Loucy (cell line): ENCODE measurements at regions not wholly inside any gene's neighbourhood (a gene's known extent, or its start where the extent isn't known, plus 50 kb on each side); places are given as distances from the start of the nearest gene placed in this dataset.

Experiments
- CTCF ChIP-seq: fragments of 200-600 bp; sonication (generic); conservative IDR thresholded peaks from 2 replicates; pipeline ENCODE4 v1.5.1; 2014; ENCODE audit warnings: mild to moderate bottlenecking, antibody characterized with exemption, low read length
- EZH2phosphoT487 ChIP-seq: fragments of 200-600 bp; IDR thresholded peaks from 2 replicates; pipeline ENCODE4 v1.6.1; 2018; ENCODE audit warnings: antibody characterized with exemption, mild to moderate bottlenecking, moderate library complexity, borderline replicate concordance

GRCh38 chr10:128816726-128817125, 650.3 kb upstream of the MGMT start:
- TF ChIP-seq CTCF (no peak), EZH2phosphoT487 (no peak)
